GM10266 (cell line): ENCODE measurements at regions not wholly inside any gene's neighbourhood (a gene's known extent, or its start where the extent isn't known, plus 50 kb on each side); places are given as distances from the start of the nearest gene placed in this dataset.
"Not testable (repeated sequence)": the region's sequence is repeated elsewhere in the genome, so short reads cannot be mapped to it uniquely, and the experiment has no call there.

Source experiments
- DNase-seq: peaks from one replicate; pipeline ENCODE4 v3.0.0; 2012; ENCODE audit errors: extremely low spot score
- CTCF ChIP-seq: IDR thresholded peaks from 2 replicates; pipeline ENCODE4 v1.5.1; 2012; ENCODE audit warnings: mild to moderate bottlenecking, low read depth; ENCODE audit not compliant: control insufficient read depth, insufficient read depth; ENCODE audit errors: missing control alignments

GRCh38 chr20:48364688-48365421, 462.9 kb downstream of the PREX1 start:
- peak; percentile 48 for DNase-seq
- TF ChIP-seq CTCF = no peak

DNA sequence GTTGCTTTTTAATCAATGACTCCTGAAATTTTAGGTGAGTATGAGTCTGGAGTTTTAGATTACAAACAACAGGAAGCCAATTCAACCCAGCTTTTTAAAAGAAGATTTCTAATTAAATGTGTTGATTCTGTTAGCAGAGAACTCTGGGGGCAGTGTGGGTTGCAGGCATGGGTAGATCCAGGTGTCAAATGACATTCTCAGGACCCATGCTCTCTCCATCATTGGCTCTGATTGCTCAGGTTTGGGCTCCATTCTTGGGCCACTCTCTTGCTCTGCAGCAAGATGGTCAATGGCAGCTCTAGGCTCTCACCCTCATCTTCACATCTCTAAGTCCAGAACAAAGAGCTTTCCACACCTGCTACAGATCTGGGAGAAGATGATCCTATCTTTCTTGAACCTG, 463.7 kb downstream of the PREX1 start:
- TF ChIP-seq CTCF = no peak
- DNase-seq = no peak

DNA sequence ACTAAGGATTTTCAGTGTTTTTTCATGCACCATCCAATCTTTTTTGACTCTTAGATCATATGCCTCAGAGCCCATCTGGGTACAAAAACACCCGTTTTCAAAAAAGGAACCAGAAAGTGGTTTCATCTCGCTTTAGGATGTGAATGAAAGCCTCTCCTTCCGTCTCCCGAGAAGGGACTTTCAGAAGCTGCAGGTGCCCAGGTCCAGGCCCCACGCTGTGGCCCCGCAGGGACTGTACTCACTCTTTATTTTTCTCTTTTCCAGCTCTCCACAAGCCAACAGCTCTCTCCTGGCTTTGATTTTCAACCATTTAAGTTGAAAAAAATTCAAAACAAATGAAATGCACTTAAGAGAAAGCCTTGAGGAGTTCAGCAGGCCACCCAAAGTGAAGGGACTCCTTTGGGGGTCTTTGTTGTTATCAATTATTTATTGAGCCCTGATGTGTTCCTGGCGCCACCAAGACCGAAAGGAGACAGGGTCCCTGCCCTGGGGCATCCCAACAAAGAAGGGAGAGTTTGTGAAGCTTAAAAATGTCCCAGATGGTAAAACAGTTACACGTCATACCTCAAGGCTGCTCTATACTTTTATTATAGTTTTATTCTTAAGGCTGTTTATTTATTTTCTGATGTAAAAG, 467.3 kb downstream of the PREX1 start:
- no peak for TF ChIP-seq CTCF

GRCh38 chr20:48359692-48360341, 468.0 kb downstream of the PREX1 start:
- TF ChIP-seq CTCF = no peak
- DNase-seq = peak; percentile 75

More for the DNA sequence above, 467.3 kb downstream of the PREX1 start:
- peak; percentile 44 for DNase-seq

DNA sequence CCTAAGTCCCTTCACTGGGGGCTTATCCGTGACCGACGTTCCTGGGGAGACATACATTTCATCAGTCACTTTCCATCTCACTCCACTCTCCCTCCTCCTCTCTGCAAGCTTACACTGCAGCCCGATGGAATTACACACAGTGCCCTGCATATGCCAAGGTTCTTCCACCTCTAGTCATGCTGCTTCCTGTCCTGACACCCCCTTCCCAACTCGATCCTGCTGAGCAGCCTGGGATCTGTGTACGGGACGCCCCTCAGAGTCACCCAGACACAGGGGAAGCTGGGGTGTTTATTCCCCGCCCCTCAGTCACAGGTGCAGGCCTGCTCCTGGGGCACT, 468.8 kb downstream of the PREX1 start:
- DNase-seq = not testable (repeated sequence)

- DNase-seq = no peak
- TF ChIP-seq CTCF = no peak
These were observed 469.4 kb downstream of the PREX1 start for GRCh38 chr20:48358176-48359054.

DNA sequence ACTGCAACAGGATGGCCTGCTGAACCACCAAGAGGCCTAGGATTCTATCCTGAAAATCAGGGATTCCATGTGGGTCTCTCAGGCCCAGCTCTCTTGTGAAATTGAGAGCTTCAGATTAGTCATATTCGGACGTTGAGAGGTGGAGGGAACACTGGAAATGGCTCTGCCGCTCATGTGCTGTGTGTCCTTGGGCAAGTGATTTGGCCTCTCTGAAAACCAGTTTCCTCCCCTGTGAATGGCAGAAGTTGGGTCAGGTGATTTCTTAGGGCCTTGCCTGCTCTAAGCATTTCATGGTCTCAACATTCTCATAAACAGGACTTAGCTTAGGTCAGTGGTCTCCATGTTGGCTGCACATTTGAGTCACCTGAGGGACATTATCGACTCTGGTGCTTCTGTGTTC, 470.1 kb downstream of the PREX1 start:
- DNase-seq = no peak
- no peak for TF ChIP-seq CTCF
